Breast epithelium (tissue), 4 donors: ENCODE measurements at regions not wholly inside any gene's neighbourhood (a gene's known extent, or its start where the extent isn't known, plus 50 kb on each side); places are given as distances from the start of the nearest gene placed in this dataset.

ENCODE experiments used
- DNase-seq, 2 donors: peaks; one replicate each; pipeline ENCODE4 v3.0.0-alpha.2; 2019; ENCODE audit warnings: low spot score in 2 of 2
- H3K27ac ChIP-seq, 2 donors: fragments of 200-600 bp; sonication (generic) in 1 of 2; one replicate each; pipeline ENCODE4 v1.5.1; 2016 to 2019; ENCODE audit warnings: mild to moderate bottlenecking in 1 of 2
- H3K27me3 ChIP-seq, 2 donors: fragments of 200-600 bp; sonication (generic) in 1 of 2; one replicate each; pipeline versions ENCODE4 v1.5.1 to v1.6.0; 2017 to 2019; ENCODE audit warnings: control low read depth in 1 of 2, mild to moderate bottlenecking in 1 of 2
- H3K36me3 ChIP-seq: fragments of 200-600 bp; one replicate; pipeline ENCODE4 v1.5.1; 2019
- H3K4me1 ChIP-seq, 2 donors: fragments of 200-600 bp; sonication (generic); one replicate each; pipeline ENCODE4 v1.5.1; 2016 to 2019; ENCODE audit warnings: control low read depth in 1 of 2
- H3K4me3 ChIP-seq, 3 donors: fragments of 200-600 bp; sonication (generic); 1 replicate in 2 of 3; 2 replicates in 1 of 3; pipeline ENCODE4 v1.5.1; 2016 to 2019; ENCODE audit warnings: mild to moderate bottlenecking in 3 of 3, moderate library complexity in 2 of 3
- H3K9me3 ChIP-seq, 2 donors: fragments of 200-600 bp; sonication (generic) in 1 of 2; one replicate each; pipeline ENCODE4 v1.5.1; 2016 to 2019; ENCODE audit warnings: control low read depth in 1 of 2
- CTCF ChIP-seq, 3 donors: fragments of 450-650 bp; IDR thresholded peaks; one replicate each; pipeline ENCODE4 v1.5.1; 2016 to 2017; ENCODE audit warnings: antibody characterized with exemption in 3 of 3, mild to moderate bottlenecking in 3 of 3, moderate library complexity in 3 of 3
- POLR2A ChIP-seq: fragments of 450-650 bp; IDR thresholded peaks from one replicate; pipeline ENCODE4 v1.6.1; 2016; ENCODE audit warnings: antibody characterized with exemption, mild to moderate bottlenecking, moderate library complexity
- POLR2AphosphoS5 ChIP-seq, 3 donors: sonication (generic); formaldehyde crosslinking; IDR thresholded peaks; one replicate each; pipeline ENCODE4 v1.6.1; 2017; ENCODE audit warnings: antibody characterized with exemption in 3 of 3
- intact Hi-C: fragments of 100-400 bp; cut with DNase I; formaldehyde crosslinking; loops from one replicate; pipeline ENCODE4 v1.15.1; 2023; ENCODE audit warnings: low total_unique reads

- Histone ChIP-seq H3K27ac (no peak overlapping the region), H3K27me3 (no peaks in the 10 kb centered on the region), H3K4me1 (no peaks in the 10 kb centered on the region), H3K9me3 (peaks cover 6 to 13% of the 10 kb centered on the region in 2 donors), H3K4me3 (no peak overlapping the region), H3K36me3 (no peaks in the 10 kb centered on the region)
- intact Hi-C loops: no loop called here
- no peak for DNase-seq
- TF ChIP-seq CTCF (IDR thresholded peaks at IDR 0.05) (no peak), POLR2AphosphoS5 (IDR thresholded peaks at IDR 0.05) (no peak)
Measured at GRCh38 chr12:69136931-69137613, 102.3 kb upstream of the CPSF6 start.

- no peak for DNase-seq
- Histone ChIP-seq H3K4me1 (no peaks in the 10 kb centered on the region), H3K9me3 (peaks cover 6 to 13% of the 10 kb centered on the region in 2 donors), H3K27me3 (no peaks in the 10 kb centered on the region), H3K27ac (no peak overlapping the region), H3K36me3 (no peaks in the 10 kb centered on the region), H3K4me3 (no peak overlapping the region)
- intact Hi-C loops: no loop called here
- no peak for TF ChIP-seq POLR2A
- TF ChIP-seq CTCF (IDR thresholded peaks at IDR 0.05): no peak
- TF ChIP-seq POLR2AphosphoS5 (IDR thresholded peaks at IDR 0.05): no peak
Measured at GRCh38 chr12:69141074-69141473, 98.3 kb upstream of the CPSF6 start.

DNA sequence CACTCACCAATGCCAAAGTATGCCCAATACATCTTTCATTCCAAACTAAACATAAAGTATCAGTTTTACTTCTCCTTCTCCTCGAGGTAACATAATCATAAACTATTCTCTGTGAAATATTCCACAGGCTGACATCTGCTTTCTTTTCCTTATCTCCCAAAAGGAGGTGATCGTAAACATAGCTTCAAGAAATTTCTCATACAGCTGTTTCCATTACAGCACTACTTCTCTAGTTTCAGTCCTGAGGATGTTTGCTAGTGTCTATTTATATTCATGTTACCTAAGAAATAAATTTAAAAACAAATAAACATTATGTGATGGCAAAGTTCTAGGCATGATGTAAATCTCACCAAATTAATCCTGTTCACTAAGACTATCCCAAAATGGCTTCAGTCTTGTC lies 90.1 kb upstream of the CPSF6 start:
- no peaks in the 10 kb centered on the region for H3K4me1 ChIP-seq
- H3K27ac ChIP-seq: no peak overlapping the region
- no peak overlapping the region for H3K4me3 ChIP-seq
- no peak for DNase-seq
- no peaks in the 10 kb centered on the region for H3K27me3 ChIP-seq
- no peaks in the 10 kb centered on the region for H3K36me3 ChIP-seq
- intact Hi-C loops: no loop called here
- no peaks in the 10 kb centered on the region for H3K9me3 ChIP-seq
- TF ChIP-seq POLR2AphosphoS5 (IDR thresholded peaks at IDR 0.05): no peak
- no peak for TF ChIP-seq POLR2A
- TF ChIP-seq CTCF (IDR thresholded peaks at IDR 0.05): no peak

GRCh38 chr12:69150083-69150795 lies 89.1 kb upstream of the CPSF6 start:
- Histone ChIP-seq H3K4me1 (no peaks in the 10 kb centered on the region), H3K27me3 (no peaks in the 10 kb centered on the region), H3K9me3 (no peaks in the 10 kb centered on the region), H3K4me3 (no peak overlapping the region), H3K27ac (no peak overlapping the region), H3K36me3 (no peaks in the 10 kb centered on the region)
- intact Hi-C loops: no loop called here
- DNase-seq: no peak
- TF ChIP-seq POLR2A (no peak), POLR2AphosphoS5 (IDR thresholded peaks at IDR 0.05) (no peak), CTCF (IDR thresholded peaks at IDR 0.05) (no peak)

DNA sequence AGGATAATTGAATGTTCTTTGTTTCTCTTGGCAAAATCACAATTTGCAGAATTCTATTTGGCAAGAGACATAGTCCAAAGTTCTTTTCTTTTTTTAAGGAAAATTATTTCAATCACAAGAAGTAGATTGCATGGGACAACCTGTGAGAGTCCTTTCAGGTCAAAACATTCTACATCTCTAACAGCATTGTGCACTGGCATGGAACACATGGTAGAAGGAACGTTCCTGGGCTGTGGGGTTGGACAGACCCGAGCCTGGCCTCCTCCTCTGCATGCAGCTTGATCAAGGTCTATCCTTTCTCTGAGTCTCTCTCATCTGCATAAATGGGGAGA lies 88.6 kb upstream of the CPSF6 start:
- H3K4me1 ChIP-seq: no peaks in the 10 kb centered on the region
- H3K27ac ChIP-seq: no peak overlapping the region
- H3K27me3 ChIP-seq: no peaks in the 10 kb centered on the region
- no peaks in the 10 kb centered on the region for H3K36me3 ChIP-seq
- no peak overlapping the region for H3K4me3 ChIP-seq
- DNase-seq: no peak
- intact Hi-C loops: no loop called here
- no peak for TF ChIP-seq POLR2A
- no peak for TF ChIP-seq CTCF (IDR thresholded peaks at IDR 0.05)
- no peak for TF ChIP-seq POLR2AphosphoS5 (IDR thresholded peaks at IDR 0.05)
- H3K9me3 ChIP-seq: no peaks in the 10 kb centered on the region
